ENCODE measurements at regions not wholly inside any gene's neighbourhood (a gene's known extent, or its start where the extent isn't known, plus 50 kb on each side); places are given as distances from the start of the nearest gene placed in this dataset.

GRCh38 chr14:39841088-39841487, 408.9 kb upstream of the FBXO33 start:
- DNase-seq = no peak

- DNase-seq = no peak
These were observed 395.8 kb upstream of the FBXO33 start for GRCh38 chr14:39827901-39828655.

- DNase-seq = no peak
These were observed 380.5 kb upstream of the FBXO33 start for GRCh38 chr14:39812532-39813320.

- DNase-seq = no peak
These were observed 375.0 kb upstream of the FBXO33 start for GRCh38 chr14:39807271-39807670.

- DNase-seq = no peak
These were observed 352.2 kb upstream of the FBXO33 start for GRCh38 chr14:39784461-39784860.

GRCh38 chr14:39781466-39781865, 349.2 kb upstream of the FBXO33 start:
- DNase-seq = no peak

GRCh38 chr14:39773387-39774126, 341.3 kb upstream of the FBXO33 start:
- no peak for DNase-seq

- no peak for DNase-seq
These were observed 340.4 kb upstream of the FBXO33 start for GRCh38 chr14:39772627-39773026.

GRCh38 chr14:39768589-39768988, 336.4 kb upstream of the FBXO33 start:
- DNase-seq = no peak

- DNase-seq = no peak
These were observed 334.3 kb upstream of the FBXO33 start for GRCh38 chr14:39766397-39767000.

GRCh38 chr14:39765676-39766075, 333.4 kb upstream of the FBXO33 start:
- no peak for DNase-seq

- no peak for DNase-seq
These were observed 331.2 kb upstream of the FBXO33 start for GRCh38 chr14:39763402-39763890.

GRCh38 chr14:39762576-39763401, 330.6 kb upstream of the FBXO33 start:
- DNase-seq = no peak

GRCh38 chr14:39755269-39755878, 323.1 kb upstream of the FBXO33 start:
- DNase-seq = no peak

- DNase-seq = no peak
These were observed 308.2 kb upstream of the FBXO33 start for GRCh38 chr14:39740454-39740853.

- no peak for DNase-seq
These were observed 307.6 kb upstream of the FBXO33 start for GRCh38 chr14:39739796-39740195.

GRCh38 chr14:39734306-39734705, 302.1 kb upstream of the FBXO33 start:
- DNase-seq = no peak

GRCh38 chr14:39733741-39734140, 301.5 kb upstream of the FBXO33 start:
- no peak for DNase-seq

GRCh38 chr14:39731912-39732311, 299.7 kb upstream of the FBXO33 start:
- no peak for DNase-seq

- DNase-seq = no peak
These were observed 294.3 kb upstream of the FBXO33 start for GRCh38 chr14:39726563-39726962.

- no peak for DNase-seq
These were observed 290.5 kb upstream of the FBXO33 start for GRCh38 chr14:39722547-39723273.

All from DMS153 (cell line).